HEK293T (cell line): ENCODE measurements at regions not wholly inside any gene's neighbourhood (a gene's known extent, or its start where the extent isn't known, plus 50 kb on each side); places are given as distances from the start of the nearest gene placed in this dataset.

Experiments used
- CTCF ChIA-PET: fragments of 350-600 bp; formaldehyde crosslinking; extraction: SDS; loops from one replicate; lab custom pipeline; 2021; ENCODE audit warnings: antibody characterized with exemption, inconsistent platforms; lab: Yijun Ruan, JAX
- POLR2A ChIA-PET: fragments of 350-600 bp; formaldehyde crosslinking; extraction: SDS; loops from one replicate; lab custom pipeline; 2020; ENCODE audit warnings: antibody characterized with exemption, inconsistent platforms; lab: Yijun Ruan, JAX
- DNase-seq: peaks from one replicate; pipeline ENCODE4 v3.0.0; 2012; ENCODE audit warnings: mixed read lengths; ENCODE audit errors: extremely low spot score
- ARNT ChIP-seq: fragments of 450-650 bp; IDR thresholded peaks from 2 replicates; pipeline ENCODE4 v1.6.1; 2017; ENCODE audit warnings: mild to moderate bottlenecking
- BHLHE40 ChIP-seq: fragments of 450-650 bp; IDR thresholded peaks from 2 replicates; pipeline ENCODE4 v1.6.1; 2016; ENCODE audit warnings: mild to moderate bottlenecking, moderate library complexity, borderline replicate concordance
- CTBP1 ChIP-seq: fragments of 450-650 bp; IDR thresholded peaks from 2 replicates; pipeline ENCODE4 v1.6.1; 2016; ENCODE audit warnings: borderline replicate concordance
- ELF4 ChIP-seq: fragments of 450-650 bp; IDR thresholded peaks from 2 replicates; pipeline ENCODE4 v1.6.1; 2017; ENCODE audit warnings: antibody characterized with exemption
- FOXA1 ChIP-seq: fragments of 450-650 bp; IDR thresholded peaks from 2 replicates; pipeline ENCODE4 v1.6.1; 2016; ENCODE audit warnings: mild to moderate bottlenecking
- FOXK2 ChIP-seq: fragments of 450-650 bp; IDR thresholded peaks from 2 replicates; pipeline ENCODE4 v1.6.1; 2016; ENCODE audit warnings: mild to moderate bottlenecking
- FOXM1 ChIP-seq: fragments of 450-650 bp; IDR thresholded peaks from 2 replicates; pipeline ENCODE4 v1.6.1; 2017; ENCODE audit warnings: mild to moderate bottlenecking, borderline replicate concordance
- HDGF ChIP-seq: fragments of 450-650 bp; IDR thresholded peaks from 2 replicates; pipeline ENCODE4 v1.6.1; 2017; ENCODE audit warnings: antibody characterized with exemption, borderline replicate concordance
- L3MBTL2 ChIP-seq: fragments of 450-650 bp; conservative IDR thresholded peaks from 2 replicates; pipeline ENCODE4 v1.6.1; 2016; ENCODE audit warnings: mild to moderate bottlenecking
- LEF1 ChIP-seq: fragments of 450-650 bp; IDR thresholded peaks from 2 replicates; pipeline ENCODE4 v1.6.1; 2017; ENCODE audit warnings: mild to moderate bottlenecking, borderline replicate concordance
- NFRKB ChIP-seq: fragments of 450-650 bp; IDR thresholded peaks from 2 replicates; pipeline ENCODE4 v1.6.1; 2016; ENCODE audit warnings: mild to moderate bottlenecking, moderate library complexity
- PKNOX1 ChIP-seq: fragments of 450-650 bp; IDR thresholded peaks from 2 replicates; pipeline ENCODE4 v1.6.1; 2016
- SP1 ChIP-seq: fragments of 450-650 bp; IDR thresholded peaks from 2 replicates; pipeline ENCODE4 v1.6.1; 2017
- SUZ12 ChIP-seq: fragments of 450-650 bp; IDR thresholded peaks from 2 replicates; pipeline ENCODE4 v1.6.1; 2016; ENCODE audit warnings: mild to moderate bottlenecking
- TARDBP ChIP-seq: fragments of 450-650 bp; IDR thresholded peaks from 2 replicates; pipeline ENCODE4 v1.6.1; 2016
- ZNF384 ChIP-seq: fragments of 450-650 bp; IDR thresholded peaks from 2 replicates; pipeline ENCODE4 v1.6.1; 2016

GRCh38 chr2:106991866-106992265 is 105.9 kb upstream of the ST6GAL2 start:
- ChIA-PET POLR2A (no interaction called here), CTCF (interaction anchor here (0.5 kb wide), 1 partner anchor 607 kb away, joined by 4 read pairs; no protein-coding TSS in a partner anchor)
- no peak for DNase-seq
- TF ChIP-seq TARDBP (no peak), PKNOX1 (no peak), L3MBTL2 (no peak), ELF4 (no peak), ARNT (no peak), SP1 (no peak), CTBP1 (no peak), FOXA1 (no peak), NFRKB (no peak), LEF1 (no peak), SUZ12 (no peak), ZNF384 (no peak), FOXK2 (no peak)

- no peak for DNase-seq
- ChIA-PET CTCF (no interaction called here), POLR2A (no interaction called here)
- TF ChIP-seq PKNOX1 (no peak), NFRKB (no peak), HDGF (no peak), ZNF384 (no peak), CTBP1 (no peak), FOXM1 (no peak), BHLHE40 (no peak)
Measured at GRCh38 chr2:106995556-106995955, 109.6 kb upstream of the ST6GAL2 start.

GRCh38 chr2:106996171-106996769 is 110.3 kb upstream of the ST6GAL2 start:
- ChIA-PET POLR2A (no interaction called here), CTCF (no interaction called here)
- DNase-seq, result no peak
- TF ChIP-seq ELF4 (no peak), HDGF (no peak), ZNF384 (no peak)

GRCh38 chr2:106997204-106997603 is 111.2 kb upstream of the ST6GAL2 start:
- DNase-seq, result no peak
- ChIA-PET POLR2A (no interaction called here), CTCF (no interaction called here)
- TF ChIP-seq L3MBTL2 (no peak), NFRKB (no peak), ARNT (no peak), FOXM1 (no peak), ELF4 (no peak), SUZ12 (no peak), PKNOX1 (no peak), CTBP1 (no peak), FOXK2 (no peak), TARDBP (no peak), ZNF384 (no peak), HDGF (no peak), FOXA1 (no peak), BHLHE40 (no peak), SP1 (no peak), LEF1 (no peak)

- no peak for DNase-seq
- TF ChIP-seq FOXA1 (no peak), LEF1 (no peak)
- POLR2A ChIA-PET, result no interaction called here
- CTCF ChIA-PET, result no interaction called here
Measured at GRCh38 chr2:107001062-107001461, 115.1 kb upstream of the ST6GAL2 start.

- CTCF ChIA-PET, result no interaction called here
- TF ChIP-seq LEF1 (no peak), FOXM1 (no peak), L3MBTL2 (no peak), CTBP1 (no peak), ARNT (no peak), ZNF384 (no peak), ELF4 (no peak), BHLHE40 (no peak), HDGF (no peak), FOXA1 (no peak), TARDBP (no peak), NFRKB (no peak), PKNOX1 (no peak), FOXK2 (no peak), SUZ12 (no peak), SP1 (no peak)
- POLR2A ChIA-PET, result no interaction called here
- no peak for DNase-seq
Measured at GRCh38 chr2:107001551-107001950, 115.6 kb upstream of the ST6GAL2 start.
